DMS 273 (cell line): ENCODE measurements at regions not wholly inside any gene's neighbourhood (a gene's known extent, or its start where the extent isn't known, plus 50 kb on each side); places are given as distances from the start of the nearest gene placed in this dataset.
"Not testable (repeated sequence)": the region's sequence is repeated elsewhere in the genome, so short reads cannot be mapped to it uniquely, and the experiment has no call there.

Experiments used
- DNase-seq: peaks from one replicate; lab custom pipeline; 2025; ENCODE audit not compliant: unreplicated experiment; lab: John Stamatoyannopoulos, UW

DNA sequence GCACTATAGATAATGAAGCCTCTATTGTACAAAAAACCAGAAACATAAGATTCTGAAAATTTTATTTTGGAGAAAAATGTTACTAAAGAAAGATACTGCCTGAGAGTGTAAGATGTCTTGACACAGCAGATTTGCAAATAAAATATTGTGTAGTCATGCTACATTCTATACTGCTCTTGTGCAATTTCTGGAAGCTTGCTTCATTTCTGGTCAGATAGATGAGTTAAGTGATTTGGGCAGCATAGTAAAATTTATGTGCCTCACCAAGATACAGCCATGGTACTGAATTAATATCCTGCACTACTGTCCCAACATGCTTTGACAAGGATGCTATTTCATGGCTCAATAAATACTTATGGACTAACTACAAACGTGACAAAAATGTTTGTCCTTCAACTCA lies 55.1 kb upstream of the STARD13 start:
- DNase-seq: no peak

DNA sequence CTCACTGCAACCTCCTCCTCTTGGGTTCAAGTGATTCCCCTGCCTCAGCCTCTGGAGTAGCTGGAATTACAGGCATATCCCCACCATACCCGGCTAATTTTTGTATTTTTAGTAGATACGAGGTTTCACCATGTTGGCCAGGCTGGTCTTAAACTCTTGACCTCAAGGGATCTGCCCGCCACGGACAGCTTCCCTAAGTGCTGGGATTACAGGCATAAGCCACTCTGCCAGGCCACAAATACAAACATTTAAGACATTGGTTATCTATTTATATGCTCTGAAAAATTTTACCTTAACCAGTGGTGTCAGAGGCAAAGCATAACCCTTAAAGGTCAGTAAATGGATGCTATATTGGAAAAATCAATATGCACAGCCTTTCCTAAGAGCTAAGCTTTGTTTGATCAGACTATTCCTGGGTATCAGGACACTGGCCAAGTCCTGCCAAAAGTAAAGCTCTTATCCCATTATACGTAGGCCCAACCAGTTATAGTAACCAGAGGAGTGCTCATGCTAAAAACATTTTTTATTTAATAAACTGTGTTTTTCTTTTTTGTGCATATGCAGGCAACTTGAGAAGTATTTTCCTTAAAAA lies 56.4 kb upstream of the STARD13 start:
- no peak for DNase-seq

GRCh38 chr13:33345842-33346241 lies 60.3 kb upstream of the STARD13 start:
- DNase-seq: peak; percentile 1

- DNase-seq: no peak
Measured at GRCh38 chr13:33347861-33348260, 62.3 kb upstream of the STARD13 start.

GRCh38 chr13:33348366-33348765 lies 62.8 kb upstream of the STARD13 start:
- DNase-seq: no peak

GRCh38 chr13:33349288-33349985 lies 63.9 kb upstream of the STARD13 start:
- no peak for DNase-seq

- peak; percentile 53 for DNase-seq
Measured at GRCh38 chr13:33349986-33350826, 64.7 kb upstream of the STARD13 start.

DNA sequence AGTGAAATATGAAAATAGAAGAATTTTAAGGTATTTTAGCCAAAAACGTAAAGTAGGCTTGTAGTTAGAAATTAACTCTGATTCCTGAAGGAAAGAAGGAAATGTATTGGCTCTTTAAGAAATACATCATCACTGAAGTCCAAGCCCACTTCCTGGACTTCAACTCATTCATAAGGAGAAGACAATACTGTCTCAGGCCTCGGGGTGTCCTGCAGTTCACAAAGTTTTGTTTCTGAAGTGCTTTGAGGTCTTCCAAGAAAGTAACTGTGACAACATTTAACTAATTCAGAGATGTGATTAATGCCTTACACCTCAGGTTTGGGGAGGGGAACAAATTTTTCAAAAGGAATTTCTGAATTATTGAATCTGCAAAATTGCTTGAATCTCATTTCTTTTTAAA lies 65.8 kb upstream of the STARD13 start:
- peak; percentile 1 for DNase-seq

GRCh38 chr13:33352041-33352440 lies 66.5 kb upstream of the STARD13 start:
- peak; percentile 70 for DNase-seq

- DNase-seq: peak; percentile 46
Measured at GRCh38 chr13:33352526-33352925, 67.0 kb upstream of the STARD13 start.

GRCh38 chr13:33353210-33353609 lies 67.7 kb upstream of the STARD13 start:
- no peak for DNase-seq

- DNase-seq: no peak
Measured at GRCh38 chr13:33353646-33354045, 68.1 kb upstream of the STARD13 start.

DNA sequence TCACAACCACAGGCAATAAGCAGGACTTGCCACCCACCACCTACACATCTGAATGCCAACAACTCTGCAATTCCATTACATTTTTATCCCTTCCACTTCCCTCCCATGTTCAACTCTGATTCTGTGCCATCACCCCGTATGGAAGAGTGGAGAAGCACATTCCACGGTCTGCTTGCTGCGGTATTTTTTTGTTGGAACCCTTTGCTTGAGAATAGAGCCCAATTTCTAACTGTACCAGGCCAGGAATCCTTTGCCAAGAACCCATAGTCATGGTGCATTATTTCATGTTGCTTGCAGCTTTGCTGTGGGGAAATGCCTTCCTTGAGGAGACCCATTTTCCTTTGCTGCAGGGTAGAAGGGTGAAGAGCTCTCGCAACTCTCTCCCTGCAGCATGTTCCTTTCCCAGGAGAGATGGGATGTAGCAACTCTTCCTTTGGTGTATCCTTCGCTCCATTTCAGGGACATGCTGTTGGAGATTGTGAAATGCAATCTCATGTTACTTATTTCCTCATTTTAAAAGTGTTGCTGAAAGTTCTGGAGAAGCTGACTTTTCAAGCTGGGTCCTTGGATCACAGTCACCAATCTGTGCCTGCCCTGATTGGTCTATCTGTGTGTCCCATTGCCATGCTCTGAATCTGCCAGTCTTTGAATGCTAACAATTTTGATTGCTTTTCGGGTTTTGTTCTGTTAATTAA lies 69.8 kb upstream of the STARD13 start:
- no peak for DNase-seq

- not testable (repeated sequence) for DNase-seq
Measured at GRCh38 chr13:33358076-33358475, 72.5 kb upstream of the STARD13 start.

DNA sequence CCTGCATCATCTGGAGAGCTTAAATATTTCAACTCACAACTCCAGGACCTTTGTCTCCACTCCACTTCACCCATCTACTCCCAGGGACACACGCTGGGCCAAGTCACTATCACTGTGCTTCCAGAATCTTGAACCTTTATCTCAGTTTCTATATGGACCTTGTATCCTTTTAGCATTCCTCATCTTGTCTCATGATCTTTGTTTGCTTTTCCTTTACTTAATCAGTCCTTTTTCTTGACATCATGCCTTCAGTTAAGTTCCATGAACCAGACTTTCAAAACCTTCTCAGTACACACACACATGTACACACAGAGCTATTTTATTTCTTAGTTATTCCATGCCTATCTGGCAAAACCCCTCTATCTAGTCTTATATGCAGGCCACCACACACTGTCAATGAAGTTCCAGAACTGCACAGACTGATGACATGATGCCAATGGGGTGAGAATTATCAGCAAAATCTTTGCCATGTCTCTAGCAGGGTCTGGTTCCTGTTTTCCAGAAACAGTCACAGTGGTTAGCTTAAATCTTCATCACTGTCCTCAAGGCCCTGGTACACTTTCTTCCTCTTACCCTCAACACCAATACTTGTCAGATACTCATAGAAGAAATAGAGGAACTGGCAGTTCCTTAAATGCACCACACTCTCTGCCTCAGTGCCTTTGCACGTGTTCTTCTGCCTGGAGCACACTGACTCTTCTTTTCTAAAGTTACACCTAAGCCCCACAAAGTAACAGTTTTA lies 77.6 kb upstream of the STARD13 start:
- DNase-seq: no peak

- DNase-seq: no peak
Measured at GRCh38 chr13:33364192-33364591, 78.6 kb upstream of the STARD13 start.

DNA sequence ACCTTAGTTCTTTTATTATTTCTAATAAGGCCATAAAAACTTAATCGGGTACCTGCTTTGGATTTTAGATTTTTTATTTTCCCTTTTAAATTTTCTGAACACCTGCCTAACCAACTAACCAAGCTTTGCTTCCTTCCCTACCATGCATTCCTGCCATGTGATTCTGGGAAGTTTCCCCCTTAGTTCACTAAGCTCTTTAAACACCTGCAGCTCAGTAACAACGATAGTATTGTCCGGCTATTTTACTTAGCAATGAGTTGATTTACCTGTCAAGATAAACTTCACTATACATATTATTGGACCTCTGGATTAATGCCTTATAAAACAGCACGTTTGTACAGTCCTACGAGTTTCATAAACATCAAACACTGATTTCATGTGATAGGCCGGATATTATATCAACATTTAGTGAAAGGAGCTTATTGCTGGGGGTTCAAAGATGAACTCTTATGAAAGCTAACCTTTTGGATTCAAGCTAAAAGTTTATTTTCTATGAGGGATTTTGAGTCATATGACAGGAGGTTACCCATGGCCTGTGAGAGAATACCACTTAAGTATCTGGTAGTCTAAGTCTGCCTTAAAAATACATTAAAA lies 81.0 kb upstream of the STARD13 start:
- DNase-seq: no peak

GRCh38 chr13:33367171-33367895 lies 81.8 kb upstream of the STARD13 start:
- DNase-seq: no peak

GRCh38 chr13:33367926-33368325 lies 82.4 kb upstream of the STARD13 start:
- no peak for DNase-seq

- DNase-seq: no peak
Measured at GRCh38 chr13:33369073-33369472, 83.5 kb upstream of the STARD13 start.
